ENCODE measurements at regions not wholly inside any gene's neighbourhood (a gene's known extent, or its start where the extent isn't known, plus 50 kb on each side); places are given as distances from the start of the nearest gene placed in this dataset.

GRCh38 chr6:167759206-167759605, 67.5 kb upstream of the AFDN start:
- no peak for DNase-seq

GRCh38 chr6:167759912-167760311, 66.8 kb upstream of the AFDN start:
- no peak for DNase-seq

- no peak for DNase-seq
Observed at GRCh38 chr6:167760979-167761793, 65.5 kb upstream of the AFDN start.

- no peak for DNase-seq
Observed at GRCh38 chr6:167761794-167762258, 64.9 kb upstream of the AFDN start.

- no peak for DNase-seq
Observed at GRCh38 chr6:167762259-167762962, 64.3 kb upstream of the AFDN start.

- no peak for DNase-seq
Observed at GRCh38 chr6:167763056-167763944, 63.4 kb upstream of the AFDN start.

- DNase-seq: no peak
Observed at GRCh38 chr6:167764215-167764614, 62.5 kb upstream of the AFDN start.

GRCh38 chr6:167764713-167765479, 61.8 kb upstream of the AFDN start:
- no peak for DNase-seq

GRCh38 chr6:167766986-167767714, 59.6 kb upstream of the AFDN start:
- no peak for DNase-seq

GRCh38 chr6:167767715-167768107, 59.0 kb upstream of the AFDN start:
- no peak for DNase-seq

- no peak for DNase-seq
Observed at GRCh38 chr6:167768471-167769215, 58.1 kb upstream of the AFDN start.

- DNase-seq: no peak
Observed at GRCh38 chr6:167769408-167770190, 57.1 kb upstream of the AFDN start.

GRCh38 chr6:167770291-167770955, 56.3 kb upstream of the AFDN start:
- no peak for DNase-seq

- no peak for DNase-seq
Observed at GRCh38 chr6:167774881-167775280, 51.8 kb upstream of the AFDN start.

- DNase-seq: no peak
Observed at GRCh38 chr6:167776906-167777627, 49.6 kb upstream of the AFDN start.
